HEK293 (cell line): ENCODE measurements at regions not wholly inside any gene's neighbourhood (a gene's known extent, or its start where the extent isn't known, plus 50 kb on each side); places are given as distances from the start of the nearest gene placed in this dataset.

ENCODE experiments used
- CTCF ChIA-PET: fragments of 350-600 bp; formaldehyde crosslinking; extraction: SDS; loops from one replicate; lab custom pipeline; 2021; ENCODE audit warnings: antibody characterized with exemption; lab: Yijun Ruan, JAX
- POLR2A ChIA-PET: fragments of 300-600 bp; formaldehyde crosslinking; extraction: SDS; loops from one replicate; lab custom pipeline; 2020; ENCODE audit warnings: antibody characterized with exemption, inconsistent platforms; lab: Yijun Ruan, JAX
- H3K27ac ChIP-seq: fragments of 200-500 bp; sonication (Bioruptor generic); 2 replicates; pipeline ENCODE4 v1.5.1; 2014; ENCODE audit warnings: low read depth, low read length, control low read depth, inconsistent platforms; ENCODE audit errors: extremely low read depth
- H3K36me3 ChIP-seq, 2 experiments: fragments of 200-500 bp in 1 of 2; sonication (Bioruptor generic) in 1 of 2; 1 replicate in 1 of 2; 2 replicates in 1 of 2; pipeline ENCODE4 v1.5.1; 2014 to 2017; ENCODE audit warnings: inconsistent platforms in 2 of 2, low read length in 2 of 2; ENCODE audit not compliant: control insufficient read depth in 2 of 2, insufficient read depth in 1 of 2
- H3K4me1 ChIP-seq: fragments of 200-500 bp; sonication (Bioruptor generic); 2 replicates; pipeline ENCODE4 v1.5.1; 2014; ENCODE audit warnings: mild to moderate bottlenecking, low read length, inconsistent platforms; ENCODE audit not compliant: control insufficient read depth, insufficient read depth
- H3K4me3 ChIP-seq: 2 replicates; pipeline ENCODE4 v1.5.1; 2011; ENCODE audit warnings: low read depth, mild to moderate bottlenecking, control low read depth, low read length, moderate library complexity
- H3K9me3 ChIP-seq: fragments of 200-500 bp; sonication (Bioruptor generic); 2 replicates; pipeline ENCODE4 v1.5.1; 2014; ENCODE audit warnings: low read depth, low read length, inconsistent platforms; ENCODE audit not compliant: control insufficient read depth, insufficient read depth
- SETDB1 ChIP-seq: IDR thresholded peaks from one replicate; pipeline ENCODE4 v1.6.1; 2017; ENCODE audit warnings: mild to moderate bottlenecking, low read length, moderate library complexity, mixed read lengths; ENCODE audit not compliant: insufficient read length
- ZFP41 ChIP-seq: fragments of 450-650 bp; formaldehyde crosslinking; IDR thresholded peaks from 2 replicates; pipeline ENCODE4 v1.5.1; 2016; ENCODE audit warnings: missing biosample characterization, missing genetic modification characterization, borderline replicate concordance
- ZNF114 ChIP-seq: fragments of 450-650 bp; formaldehyde crosslinking; IDR thresholded peaks from 2 replicates; pipeline ENCODE4 v1.5.0; 2017; ENCODE audit warnings: missing biosample characterization, missing genetic modification characterization
- ZNF2 ChIP-seq: fragments of 450-650 bp; formaldehyde crosslinking; IDR thresholded peaks from 2 replicates; pipeline ENCODE4 v1.5.1; 2016; ENCODE audit warnings: missing biosample characterization, missing genetic modification characterization
- ZNF211 ChIP-seq: fragments of 450-650 bp; formaldehyde crosslinking; IDR thresholded peaks from 2 replicates; pipeline ENCODE4 v1.5.1; 2016; ENCODE audit warnings: low read depth, missing biosample characterization, missing genetic modification characterization
- ZNF510 ChIP-seq: fragments of 450-650 bp; formaldehyde crosslinking; IDR thresholded peaks from 2 replicates; pipeline ENCODE4 v1.5.1; 2018; ENCODE audit warnings: mild to moderate bottlenecking, missing genetic modification characterization, missing biosample characterization; ENCODE audit not compliant: insufficient replicate concordance
- ZNF521 ChIP-seq: fragments of 450-650 bp; formaldehyde crosslinking; IDR thresholded peaks from 2 replicates; pipeline ENCODE4 v1.5.1; 2017; ENCODE audit warnings: missing biosample characterization, mild to moderate bottlenecking, missing genetic modification characterization
- ZNF549 ChIP-seq: fragments of 450-650 bp; IDR thresholded peaks from 2 replicates; pipeline ENCODE4 v1.5.1; 2018; ENCODE audit warnings: missing biosample characterization, missing genetic modification characterization, mild to moderate bottlenecking, inconsistent platforms, moderate library complexity
- ZNF560 ChIP-seq: fragments of 450-650 bp; formaldehyde crosslinking; IDR thresholded peaks from 2 replicates; pipeline ENCODE4 v1.5.1; 2017; ENCODE audit warnings: missing biosample characterization, missing genetic modification characterization, borderline replicate concordance
- ZNF654 ChIP-seq: fragments of 450-650 bp; formaldehyde crosslinking; IDR thresholded peaks from 2 replicates; pipeline ENCODE4 v1.5.1; 2016; ENCODE audit warnings: low read depth, missing biosample characterization, missing genetic modification characterization
- ZNF747 ChIP-seq: fragments of 450-650 bp; formaldehyde crosslinking; IDR thresholded peaks from 2 replicates; pipeline ENCODE4 v1.5.1; 2016; ENCODE audit warnings: missing biosample characterization, missing genetic modification characterization
- TF ChIP-seq, protein P1 (sequence below): fragments of 450-650 bp; formaldehyde crosslinking; IDR thresholded peaks from 2 replicates; pipeline ENCODE4; 2016; ENCODE audit warnings: missing biosample characterization, missing genetic modification characterization
- TF ChIP-seq, protein P2 (sequence below): fragments of 450-650 bp; formaldehyde crosslinking; IDR thresholded peaks from 2 replicates; pipeline ENCODE4 v1.5.1; 2017; ENCODE audit warnings: missing biosample characterization, mild to moderate bottlenecking, missing genetic modification characterization, moderate library complexity
- TF ChIP-seq, protein P3 (sequence below): fragments of 450-650 bp; formaldehyde crosslinking; IDR thresholded peaks from 2 replicates; pipeline ENCODE4 v1.5.1; 2016; ENCODE audit warnings: missing biosample characterization, missing genetic modification characterization
- TF ChIP-seq, protein P4 (sequence below): fragments of 450-650 bp; formaldehyde crosslinking; IDR thresholded peaks from 2 replicates; pipeline ENCODE4 v1.5.1; 2016; ENCODE audit warnings: missing biosample characterization, missing genetic modification characterization
- TF ChIP-seq, protein P5 (sequence below): fragments of 450-650 bp; formaldehyde crosslinking; IDR thresholded peaks from 2 replicates; pipeline ENCODE4 v1.5.1; 2016; ENCODE audit warnings: missing biosample characterization, missing genetic modification characterization
- TF ChIP-seq, protein P6 (sequence below): fragments of 450-650 bp; formaldehyde crosslinking; IDR thresholded peaks from 2 replicates; pipeline ENCODE4 v1.5.1; 2017; ENCODE audit warnings: missing biosample characterization, missing genetic modification characterization

DNA sequence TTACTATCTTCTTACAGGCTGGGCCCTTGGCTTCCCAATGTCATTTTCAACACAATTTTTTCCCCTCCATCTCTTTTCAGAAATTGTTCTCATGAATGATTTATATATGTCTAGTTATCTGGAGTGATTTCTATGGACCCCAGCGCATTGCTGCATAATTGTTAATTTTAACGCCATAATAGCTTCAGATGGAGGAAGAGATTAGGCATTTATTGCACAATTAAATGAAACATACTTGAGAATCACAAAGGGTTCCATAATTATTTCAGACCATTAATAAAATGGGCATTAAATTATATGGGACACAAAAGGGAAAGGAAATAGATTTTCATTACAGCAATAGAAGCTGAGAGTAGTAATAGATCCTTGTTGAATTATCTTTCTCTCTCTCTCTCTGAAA lies 70.3 kb upstream of the SOX14 start:
- H3K27ac ChIP-seq = no peak overlapping the region
- H3K36me3 ChIP-seq = no peaks in the 10 kb centered on the region
- POLR2A ChIA-PET = no interaction called here
- TF ChIP-seq ZNF211 (no peak), ZNF2 (tag by site-specific recombination) (no peak), SETDB1 (no peak), ZNF560 (tag by site-specific recombination) (no peak), ZNF521 (no peak), ZNF114 (tag by site-specific recombination) (no peak), ZFP41 (tag by site-specific recombination) (no peak), ZNF654 (tag by site-specific recombination) (no peak), ZNF510 (tag by site-specific recombination) (no peak), ZNF747 (no peak), ZNF549 (tag by site-specific recombination) (no peak)
- TF ChIP-seq, protein P1, sequence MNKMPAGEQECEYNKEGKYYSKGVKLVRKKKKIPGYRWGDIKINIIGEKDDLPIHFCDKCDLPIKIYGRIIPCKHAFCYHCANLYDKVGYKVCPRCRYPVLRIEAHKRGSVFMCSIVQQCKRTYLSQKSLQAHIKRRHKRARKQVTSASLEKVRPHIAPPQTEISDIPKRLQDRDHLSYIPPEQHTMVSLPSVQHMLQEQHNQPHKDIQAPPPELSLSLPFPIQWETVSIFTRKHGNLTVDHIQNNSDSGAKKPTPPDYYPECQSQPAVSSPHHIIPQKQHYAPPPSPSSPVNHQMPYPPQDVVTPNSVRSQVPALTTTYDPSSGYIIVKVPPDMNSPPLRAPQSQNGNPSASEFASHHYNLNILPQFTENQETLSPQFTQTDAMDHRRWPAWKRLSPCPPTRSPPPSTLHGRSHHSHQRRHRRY (tag by site-specific recombination) = no peak
- TF ChIP-seq, protein P2, sequence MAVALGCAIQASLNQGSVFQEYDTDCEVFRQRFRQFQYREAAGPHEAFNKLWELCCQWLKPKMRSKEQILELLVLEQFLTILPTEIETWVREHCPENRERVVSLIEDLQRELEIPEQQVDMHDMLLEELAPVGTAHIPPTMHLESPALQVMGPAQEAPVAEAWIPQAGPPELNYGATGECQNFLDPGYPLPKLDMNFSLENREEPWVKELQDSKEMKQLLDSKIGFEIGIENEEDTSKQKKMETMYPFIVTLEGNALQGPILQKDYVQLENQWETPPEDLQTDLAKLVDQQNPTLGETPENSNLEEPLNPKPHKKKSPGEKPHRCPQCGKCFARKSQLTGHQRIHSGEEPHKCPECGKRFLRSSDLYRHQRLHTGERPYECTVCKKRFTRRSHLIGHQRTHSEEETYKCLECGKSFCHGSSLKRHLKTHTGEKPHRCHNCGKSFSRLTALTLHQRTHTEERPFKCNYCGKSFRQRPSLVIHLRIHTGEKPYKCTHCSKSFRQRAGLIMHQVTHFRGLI (tag by site-specific recombination) = no peak
- TF ChIP-seq, protein P3, sequence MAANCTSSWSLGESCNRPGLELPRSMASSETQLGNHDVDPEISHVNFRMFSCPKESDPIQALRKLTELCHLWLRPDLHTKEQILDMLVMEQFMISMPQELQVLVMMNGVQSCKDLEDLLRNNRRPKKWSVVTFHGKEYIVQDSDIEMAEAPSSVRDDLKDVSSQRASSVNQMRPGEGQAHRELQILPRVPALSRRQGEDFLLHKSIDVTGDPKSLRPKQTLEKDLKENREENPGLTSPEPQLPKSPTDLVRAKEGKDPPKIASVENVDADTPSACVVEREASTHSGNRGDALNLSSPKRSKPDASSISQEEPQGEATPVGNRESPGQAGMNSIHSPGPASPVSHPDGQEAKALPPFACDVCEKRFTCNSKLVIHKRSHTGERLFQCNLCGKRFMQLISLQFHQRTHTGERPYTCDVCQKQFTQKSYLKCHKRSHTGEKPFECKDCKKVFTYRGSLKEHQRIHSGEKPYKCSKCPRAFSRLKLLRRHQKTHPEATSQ (tag by site-specific recombination) = no peak
- TF ChIP-seq, protein P4, sequence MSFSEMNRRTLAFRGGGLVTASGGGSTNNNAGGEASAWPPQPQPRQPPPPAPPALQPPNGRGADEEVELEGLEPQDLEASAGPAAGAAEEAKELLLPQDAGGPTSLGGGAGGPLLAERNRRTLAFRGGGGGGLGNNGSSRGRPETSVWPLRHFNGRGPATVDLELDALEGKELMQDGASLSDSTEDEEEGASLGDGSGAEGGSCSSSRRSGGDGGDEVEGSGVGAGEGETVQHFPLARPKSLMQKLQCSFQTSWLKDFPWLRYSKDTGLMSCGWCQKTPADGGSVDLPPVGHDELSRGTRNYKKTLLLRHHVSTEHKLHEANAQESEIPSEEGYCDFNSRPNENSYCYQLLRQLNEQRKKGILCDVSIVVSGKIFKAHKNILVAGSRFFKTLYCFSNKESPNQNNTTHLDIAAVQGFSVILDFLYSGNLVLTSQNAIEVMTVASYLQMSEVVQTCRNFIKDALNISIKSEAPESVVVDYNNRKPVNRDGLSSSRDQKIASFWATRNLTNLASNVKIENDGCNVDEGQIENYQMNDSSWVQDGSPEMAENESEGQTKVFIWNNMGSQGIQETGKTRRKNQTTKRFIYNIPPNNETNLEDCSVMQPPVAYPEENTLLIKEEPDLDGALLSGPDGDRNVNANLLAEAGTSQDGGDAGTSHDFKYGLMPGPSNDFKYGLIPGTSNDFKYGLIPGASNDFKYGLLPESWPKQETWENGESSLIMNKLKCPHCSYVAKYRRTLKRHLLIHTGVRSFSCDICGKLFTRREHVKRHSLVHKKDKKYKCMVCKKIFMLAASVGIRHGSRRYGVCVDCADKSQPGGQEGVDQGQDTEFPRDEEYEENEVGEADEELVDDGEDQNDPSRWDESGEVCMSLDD (tag by site-specific recombination) = no peak
- TF ChIP-seq, protein P5, sequence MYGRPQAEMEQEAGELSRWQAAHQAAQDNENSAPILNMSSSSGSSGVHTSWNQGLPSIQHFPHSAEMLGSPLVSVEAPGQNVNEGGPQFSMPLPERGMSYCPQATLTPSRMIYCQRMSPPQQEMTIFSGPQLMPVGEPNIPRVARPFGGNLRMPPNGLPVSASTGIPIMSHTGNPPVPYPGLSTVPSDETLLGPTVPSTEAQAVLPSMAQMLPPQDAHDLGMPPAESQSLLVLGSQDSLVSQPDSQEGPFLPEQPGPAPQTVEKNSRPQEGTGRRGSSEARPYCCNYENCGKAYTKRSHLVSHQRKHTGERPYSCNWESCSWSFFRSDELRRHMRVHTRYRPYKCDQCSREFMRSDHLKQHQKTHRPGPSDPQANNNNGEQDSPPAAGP (tag by site-specific recombination) = no peak
- TF ChIP-seq, protein P6, sequence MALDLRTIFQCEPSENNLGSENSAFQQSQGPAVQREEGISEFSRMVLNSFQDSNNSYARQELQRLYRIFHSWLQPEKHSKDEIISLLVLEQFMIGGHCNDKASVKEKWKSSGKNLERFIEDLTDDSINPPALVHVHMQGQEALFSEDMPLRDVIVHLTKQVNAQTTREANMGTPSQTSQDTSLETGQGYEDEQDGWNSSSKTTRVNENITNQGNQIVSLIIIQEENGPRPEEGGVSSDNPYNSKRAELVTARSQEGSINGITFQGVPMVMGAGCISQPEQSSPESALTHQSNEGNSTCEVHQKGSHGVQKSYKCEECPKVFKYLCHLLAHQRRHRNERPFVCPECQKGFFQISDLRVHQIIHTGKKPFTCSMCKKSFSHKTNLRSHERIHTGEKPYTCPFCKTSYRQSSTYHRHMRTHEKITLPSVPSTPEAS = no peak
- TF ChIP-seq, all 188 proteins: peak for 0
- no peaks in the 10 kb centered on the region for H3K4me1 ChIP-seq
- CTCF ChIA-PET = interaction anchor here (0.6 to 2.8 kb wide), 5 partner anchors 10 to 588 kb away, joined by 3 to 10 read pairs (median 6); no protein-coding TSS in a partner anchor
- H3K4me3 ChIP-seq = no peak overlapping the region
- H3K9me3 ChIP-seq = no peaks in the 10 kb centered on the region
